ENCODE measurements at regions not wholly inside any gene's neighbourhood (a gene's known extent, or its start where the extent isn't known, plus 50 kb on each side); places are given as distances from the start of the nearest gene placed in this dataset.

DNA sequence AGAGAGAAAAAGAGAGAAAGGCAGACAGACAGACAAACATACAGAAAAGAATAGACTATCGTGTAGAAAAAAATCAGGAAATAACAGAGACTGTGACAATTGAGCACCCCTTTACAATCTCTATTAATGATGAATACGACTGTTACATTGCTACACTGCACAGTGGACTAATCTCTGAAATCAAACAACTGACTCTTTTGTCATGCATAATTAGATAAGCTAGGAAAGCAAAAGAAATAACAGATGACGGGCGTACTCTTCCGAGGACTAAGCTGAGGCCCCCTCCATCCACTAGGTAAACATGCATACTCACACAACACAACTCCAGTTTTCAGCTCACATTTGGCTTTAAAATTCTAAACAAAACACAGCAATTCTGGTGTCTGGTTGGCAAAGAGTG lies 267.0 kb downstream of the NOL4 start:
- DNase-seq (ENCODE audit: low spot score, unreplicated experiment) = no peak

DNA sequence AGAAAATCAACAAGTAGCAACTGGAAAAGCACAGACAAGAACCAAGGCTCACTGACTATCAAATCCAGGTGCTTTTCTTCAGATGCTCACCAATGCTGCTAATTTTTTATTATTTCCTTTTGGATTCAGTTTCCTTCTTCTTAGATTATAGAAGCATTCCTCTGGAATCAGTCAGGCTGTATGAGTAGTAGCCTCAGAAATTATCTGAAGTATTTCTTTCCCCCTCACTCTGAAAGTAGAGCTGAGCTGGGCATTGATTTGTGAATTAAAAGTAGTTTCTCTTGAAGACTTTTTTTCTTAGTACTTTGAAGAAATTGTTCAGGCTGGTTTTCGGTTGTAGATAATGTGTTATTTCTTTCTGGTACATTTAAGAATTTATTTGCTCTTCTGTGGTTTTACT lies 273.7 kb downstream of the NOL4 start:
- Mint-ChIP-seq H3K4me3 (ENCODE audit: low read depth) (no peak overlapping the region), H3K27ac (no peak overlapping the region), H3K4me1 (ENCODE audit: low read depth) (no peaks in the 10 kb centered on the region), H3K36me3 (ENCODE audit: insufficient read depth) (no peaks in the 10 kb centered on the region), H3K27me3 (no peaks in the 10 kb centered on the region), H3K9me3 (ENCODE audit: low read depth) (no peaks in the 10 kb centered on the region)
- DNase-seq (ENCODE audit: low spot score, unreplicated experiment) = no peak
- TF ChIP-seq CTCF (IDR thresholded peaks at IDR 0.05; ENCODE audit: unreplicated experiment) = no peak

More for the DNA sequence above, 267.0 kb downstream of the NOL4 start:
- peaks cover 11% of the 10 kb centered on the region for H3K4me1 Mint-ChIP-seq (ENCODE audit: low read depth)
- H3K27ac Mint-ChIP-seq = no peak overlapping the region
- no peak for TF ChIP-seq CTCF (IDR thresholded peaks at IDR 0.05; ENCODE audit: unreplicated experiment)
- no peaks in the 10 kb centered on the region for H3K27me3 Mint-ChIP-seq
- H3K4me3 Mint-ChIP-seq (ENCODE audit: low read depth) = no peak overlapping the region
- no peaks in the 10 kb centered on the region for H3K36me3 Mint-ChIP-seq (ENCODE audit: insufficient read depth)
- H3K9me3 Mint-ChIP-seq (ENCODE audit: low read depth) = no peaks in the 10 kb centered on the region

- DNase-seq (ENCODE audit: low spot score, unreplicated experiment) = no peak
- Mint-ChIP-seq H3K9me3 (ENCODE audit: low read depth) (no peaks in the 10 kb centered on the region), H3K27ac (no peak overlapping the region), H3K4me1 (ENCODE audit: low read depth) (no peaks in the 10 kb centered on the region), H3K4me3 (ENCODE audit: low read depth) (no peak overlapping the region), H3K36me3 (ENCODE audit: insufficient read depth) (no peaks in the 10 kb centered on the region), H3K27me3 (no peaks in the 10 kb centered on the region)
- TF ChIP-seq CTCF (IDR thresholded peaks at IDR 0.05; ENCODE audit: unreplicated experiment) = no peak
Observed at GRCh38 chr18:33946336-33946735, 278.4 kb downstream of the NOL4 start.

- Mint-ChIP-seq H3K9me3 (ENCODE audit: low read depth) (peaks cover 4% of the 10 kb centered on the region), H3K27me3 (no peaks in the 10 kb centered on the region), H3K4me1 (ENCODE audit: low read depth) (no peaks in the 10 kb centered on the region), H3K36me3 (ENCODE audit: insufficient read depth) (peaks cover 3% of the 10 kb centered on the region), H3K4me3 (ENCODE audit: low read depth) (no peak overlapping the region), H3K27ac (no peak overlapping the region)
- no peak for DNase-seq (ENCODE audit: low spot score, unreplicated experiment)
- no peak for TF ChIP-seq CTCF (IDR thresholded peaks at IDR 0.05; ENCODE audit: unreplicated experiment)
Observed at GRCh38 chr18:33944493-33944892, 280.2 kb downstream of the NOL4 start.

- Mint-ChIP-seq H3K9me3 (ENCODE audit: low read depth) (peaks cover 14% of the 10 kb centered on the region), H3K27me3 (no peaks in the 10 kb centered on the region), H3K27ac (no peak overlapping the region), H3K4me1 (ENCODE audit: low read depth) (no peaks in the 10 kb centered on the region), H3K4me3 (ENCODE audit: low read depth) (no peak overlapping the region), H3K36me3 (ENCODE audit: insufficient read depth) (peaks cover 3% of the 10 kb centered on the region)
- no peak for TF ChIP-seq CTCF (IDR thresholded peaks at IDR 0.05; ENCODE audit: unreplicated experiment)
- DNase-seq (ENCODE audit: low spot score, unreplicated experiment) = no peak
Observed at GRCh38 chr18:33937270-33937816, 287.4 kb downstream of the NOL4 start.
